ENCODE measurements at regions not wholly inside any gene's neighbourhood (a gene's known extent, or its start where the extent isn't known, plus 50 kb on each side); places are given as distances from the start of the nearest gene placed in this dataset.
"Not testable (repeated sequence)": the region's sequence is repeated elsewhere in the genome, so short reads cannot be mapped to it uniquely, and the experiment has no call there.

DNA sequence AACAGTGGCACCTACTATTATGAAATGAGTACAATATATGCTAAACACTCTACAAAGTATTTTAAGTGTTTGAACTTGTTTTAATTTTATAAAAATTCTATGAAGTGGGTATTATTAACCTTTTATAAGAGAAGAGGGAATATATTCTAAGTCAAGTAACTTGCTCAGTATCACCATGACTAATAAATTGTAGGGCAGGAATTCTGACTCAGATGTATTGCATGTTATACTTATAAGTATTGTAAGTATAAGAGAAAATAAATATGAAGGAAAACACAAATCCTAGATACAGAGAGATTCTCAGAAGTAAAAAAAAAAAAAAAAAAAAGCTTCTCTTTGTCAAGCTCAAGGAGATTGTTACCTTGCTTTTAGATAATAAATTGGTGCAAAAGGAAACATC lies 893.2 kb downstream of the SLC16A7 start:
- no peak for DNase-seq (ENCODE audit: low read depth, low spot score)

DNA sequence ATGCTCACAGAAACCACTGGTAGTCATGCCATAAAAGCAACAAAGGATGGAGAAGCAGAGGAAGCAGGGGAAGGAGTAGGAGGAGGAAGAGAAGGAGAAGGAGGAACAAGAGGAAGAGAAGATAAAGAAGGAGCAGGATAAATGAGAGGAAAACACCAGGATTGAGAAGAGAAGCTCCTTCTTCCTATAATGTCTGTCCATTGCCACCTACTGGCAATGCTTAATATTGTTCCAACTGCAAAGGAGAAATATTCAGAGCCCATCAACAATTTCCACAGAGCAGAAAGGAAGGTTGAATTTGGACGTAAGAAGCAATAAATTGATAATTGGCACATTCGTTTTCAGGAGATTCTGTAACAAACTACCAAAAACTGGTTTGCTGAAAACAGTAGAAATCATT lies 898.4 kb downstream of the SLC16A7 start:
- DNase-seq (ENCODE audit: low read depth, low spot score): peak; percentile 26

DNA sequence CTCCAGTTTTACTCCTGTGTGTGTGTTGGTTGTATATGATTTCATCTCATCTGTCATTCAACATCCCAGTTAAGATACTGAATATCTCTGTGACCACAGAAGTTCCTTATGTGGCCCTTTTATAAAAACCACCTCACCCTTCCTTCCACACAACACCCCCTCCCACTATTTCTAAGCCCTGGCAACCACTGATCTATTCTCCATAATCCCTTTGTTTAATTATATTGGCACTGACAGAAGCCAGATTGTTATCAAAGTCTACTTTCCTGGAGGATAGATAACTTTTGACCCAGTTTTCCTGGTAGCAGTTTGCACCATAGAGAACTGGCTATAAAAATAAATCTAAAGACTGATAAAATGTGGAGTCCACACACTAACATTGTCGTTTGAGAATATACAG lies 902.8 kb downstream of the SLC16A7 start:
- no peak for DNase-seq (ENCODE audit: low read depth, low spot score)

DNA sequence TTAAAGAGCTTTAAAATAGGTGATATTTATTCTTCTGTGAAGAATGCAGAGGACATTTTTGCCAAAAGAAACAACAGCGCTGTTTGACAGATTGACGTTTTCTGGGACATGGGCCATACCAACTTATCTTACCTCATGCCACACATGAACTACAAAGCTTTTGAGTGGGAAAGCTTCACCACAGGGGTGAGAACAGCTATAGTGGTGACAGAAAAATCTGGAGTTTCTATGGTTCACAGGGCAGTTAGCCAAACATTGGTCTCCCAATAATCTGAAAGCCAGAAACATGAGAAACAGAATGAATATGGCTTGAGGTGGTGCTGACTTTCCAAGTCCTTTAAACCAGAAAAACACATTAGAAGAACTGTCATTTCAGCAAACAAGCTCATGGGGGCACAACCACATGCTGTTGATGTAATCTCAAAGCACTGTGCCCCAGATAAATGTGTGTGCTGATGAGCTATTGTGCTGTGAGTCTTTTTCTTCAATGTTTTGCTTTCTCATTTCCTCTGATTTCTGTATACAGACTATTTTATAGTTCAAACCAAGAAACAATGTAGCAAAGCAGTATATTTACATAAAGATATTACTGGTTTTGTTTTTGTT lies 905.4 kb downstream of the SLC16A7 start:
- peak; percentile 1 for DNase-seq (ENCODE audit: low read depth, low spot score)

DNA sequence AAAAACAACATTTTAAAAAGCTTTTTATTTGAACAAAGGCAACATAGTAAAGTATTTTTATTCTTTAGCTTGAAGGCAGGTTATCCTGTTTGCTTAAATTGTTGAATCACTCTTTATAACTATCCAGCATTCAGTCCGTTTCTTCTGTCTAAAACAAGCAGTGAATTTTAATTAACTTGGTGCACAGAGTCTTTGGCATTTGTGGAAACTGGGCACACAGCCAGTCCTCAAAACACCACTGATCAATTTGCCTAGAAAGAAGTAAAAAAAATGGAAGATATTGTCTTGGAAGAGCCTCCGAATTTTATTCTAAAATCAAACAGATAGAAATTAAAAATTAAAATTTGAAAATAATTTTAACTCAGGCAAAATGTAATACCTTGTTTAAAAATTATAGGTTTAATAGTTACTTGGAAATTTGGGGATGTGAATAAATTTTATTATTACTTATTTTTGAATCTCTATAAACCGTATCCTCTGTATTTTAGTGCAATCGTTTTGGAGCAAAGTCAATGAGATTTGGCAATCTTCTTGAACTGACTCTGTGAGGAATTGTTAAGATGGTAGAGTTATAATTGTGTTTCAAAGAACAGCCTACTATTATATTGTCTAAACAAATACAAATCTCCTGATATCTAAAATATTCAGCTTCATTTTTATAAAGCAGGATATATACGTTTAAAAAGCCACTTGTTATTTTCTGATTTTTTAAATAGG lies 927.0 kb downstream of the SLC16A7 start:
- DNase-seq (ENCODE audit: low read depth, low spot score): no peak

DNA sequence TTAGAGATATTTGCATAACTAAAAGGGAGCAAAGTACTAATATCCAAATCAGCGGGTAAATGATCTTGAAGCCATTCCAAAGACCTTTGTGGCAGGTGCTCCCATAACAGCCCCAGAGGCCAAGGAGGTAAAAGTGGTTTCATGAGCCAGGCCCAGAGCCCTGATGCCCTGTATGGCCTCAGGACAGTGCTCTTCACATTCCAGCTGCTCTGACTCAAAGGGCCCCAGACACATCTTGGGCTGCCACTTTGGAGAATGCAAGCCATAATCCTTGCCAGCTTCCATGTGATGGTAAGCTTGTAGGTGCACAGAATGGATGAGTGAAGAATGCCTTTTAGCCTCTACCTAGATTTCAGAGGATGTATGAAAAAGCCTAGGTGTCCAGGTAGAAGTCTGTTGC lies 933.4 kb downstream of the SLC16A7 start:
- no peak for DNase-seq (ENCODE audit: low read depth, low spot score)

DNA sequence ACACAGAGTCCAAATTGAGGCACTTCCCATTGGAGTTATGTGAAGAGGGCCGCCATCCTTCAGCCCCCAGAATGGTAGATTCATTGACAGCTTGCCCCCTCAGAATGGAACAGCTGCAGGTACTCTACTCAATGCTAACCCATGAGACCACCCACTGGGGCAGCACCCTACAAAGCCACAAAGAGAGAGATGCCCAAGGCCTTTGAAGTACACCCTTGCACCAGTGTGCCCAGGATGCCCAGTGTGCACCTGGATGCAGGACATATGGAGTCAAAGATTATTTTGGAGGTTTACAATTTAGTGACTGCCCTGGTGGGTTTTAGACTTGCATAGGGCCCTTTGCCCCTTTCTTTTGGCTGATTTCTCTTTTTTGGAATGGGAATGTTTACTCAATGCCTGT lies 933.9 kb downstream of the SLC16A7 start:
- DNase-seq (ENCODE audit: low read depth, low spot score): no peak

DNA sequence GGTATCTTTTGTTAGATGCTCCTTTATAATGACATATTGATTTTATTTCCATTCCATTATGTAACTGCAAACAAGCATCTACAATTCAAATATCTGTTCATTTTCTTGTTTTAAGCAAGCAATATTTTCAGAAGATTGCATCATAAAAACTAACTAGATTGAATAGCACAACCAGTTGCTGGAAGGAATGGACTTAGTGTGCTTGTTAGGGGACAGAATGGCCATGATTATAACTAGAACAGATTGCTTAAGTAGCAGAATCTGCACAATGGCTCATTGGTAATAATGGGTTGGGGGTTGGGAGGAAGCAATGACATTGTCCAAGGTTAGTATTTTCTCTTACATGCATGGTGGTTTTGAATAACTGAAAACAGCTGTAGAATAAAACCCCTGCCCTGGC lies 939.5 kb downstream of the SLC16A7 start:
- no peak for DNase-seq (ENCODE audit: low read depth, low spot score)

DNA sequence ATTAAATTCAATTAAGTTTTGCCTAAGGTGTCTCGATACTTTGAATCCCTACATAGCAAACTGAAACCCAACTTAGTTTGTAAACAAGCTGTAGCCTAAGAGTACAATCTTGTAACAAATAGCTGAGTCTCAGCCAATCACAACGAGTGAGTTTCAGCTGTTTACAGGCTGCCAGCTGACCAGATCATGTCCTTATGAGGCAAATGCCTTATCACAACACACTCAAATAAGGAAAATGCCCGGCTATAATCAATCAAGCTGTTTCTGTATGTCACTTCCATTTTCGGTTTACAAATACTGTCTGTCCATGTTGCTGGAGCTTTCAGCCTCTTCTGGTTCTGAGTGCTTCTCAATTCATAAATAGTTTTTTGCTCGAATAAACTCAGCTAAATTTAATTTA lies 943.8 kb downstream of the SLC16A7 start:
- no peak for DNase-seq (ENCODE audit: low read depth, low spot score)

DNA sequence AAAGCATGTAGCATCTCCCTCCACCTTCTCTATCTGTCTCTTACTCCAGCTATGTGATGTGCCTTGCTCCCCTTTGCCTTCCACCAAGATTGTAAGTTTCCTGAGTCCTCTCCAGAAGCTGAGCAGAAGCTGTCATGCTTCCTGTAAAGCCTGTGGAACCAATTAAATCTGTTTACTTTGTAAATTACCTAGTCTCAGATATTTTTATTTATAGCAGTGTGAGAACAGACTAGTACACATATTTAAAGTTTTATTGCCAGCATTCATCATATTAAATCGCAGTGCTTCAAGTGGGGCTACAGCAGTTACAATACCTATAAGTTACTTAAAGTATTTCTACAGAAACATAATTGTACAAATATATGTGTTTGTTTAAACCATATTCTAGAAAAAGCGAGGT lies 973.1 kb downstream of the SLC16A7 start:
- DNase-seq (ENCODE audit: low read depth, low spot score): no peak

DNA sequence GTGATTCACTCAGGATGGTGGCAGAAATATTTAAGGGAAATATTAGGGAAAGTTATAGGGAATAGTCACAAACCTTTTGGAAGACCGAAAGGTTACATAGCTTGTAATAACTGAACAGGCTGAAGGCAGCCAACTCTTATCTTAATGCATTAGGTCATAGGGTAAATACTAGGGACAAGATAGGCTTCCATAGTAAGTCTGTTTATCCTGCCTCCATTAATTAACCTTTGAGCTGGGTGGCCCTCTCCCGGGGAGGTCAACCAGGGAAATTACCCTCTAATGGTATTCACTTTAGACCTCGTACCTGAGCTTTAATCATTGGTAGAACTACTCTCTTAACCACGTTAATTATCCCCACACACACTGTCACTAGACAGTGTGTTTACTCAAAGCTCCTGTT lies 981.8 kb downstream of the SLC16A7 start:
- DNase-seq (ENCODE audit: low read depth, low spot score): no peak

DNA sequence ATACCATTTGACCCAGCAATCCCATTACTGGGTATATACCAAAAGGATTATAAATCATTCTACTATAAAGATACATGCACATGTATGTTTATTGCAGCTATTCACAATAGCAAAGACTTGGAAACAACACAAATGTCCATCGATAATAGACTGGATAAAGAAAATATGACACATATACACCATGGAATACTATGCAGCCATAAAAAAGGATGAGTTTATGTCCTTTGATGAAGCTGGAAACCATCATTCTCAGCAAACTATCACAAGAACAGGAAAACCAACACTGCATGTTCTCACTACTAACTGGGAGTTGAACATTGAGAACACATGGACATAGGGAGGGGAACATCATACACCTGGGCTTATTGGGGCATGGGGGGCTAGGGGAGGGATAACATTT lies 991.8 kb downstream of the SLC16A7 start:
- DNase-seq (ENCODE audit: low read depth, low spot score): not testable (repeated sequence)

DNA sequence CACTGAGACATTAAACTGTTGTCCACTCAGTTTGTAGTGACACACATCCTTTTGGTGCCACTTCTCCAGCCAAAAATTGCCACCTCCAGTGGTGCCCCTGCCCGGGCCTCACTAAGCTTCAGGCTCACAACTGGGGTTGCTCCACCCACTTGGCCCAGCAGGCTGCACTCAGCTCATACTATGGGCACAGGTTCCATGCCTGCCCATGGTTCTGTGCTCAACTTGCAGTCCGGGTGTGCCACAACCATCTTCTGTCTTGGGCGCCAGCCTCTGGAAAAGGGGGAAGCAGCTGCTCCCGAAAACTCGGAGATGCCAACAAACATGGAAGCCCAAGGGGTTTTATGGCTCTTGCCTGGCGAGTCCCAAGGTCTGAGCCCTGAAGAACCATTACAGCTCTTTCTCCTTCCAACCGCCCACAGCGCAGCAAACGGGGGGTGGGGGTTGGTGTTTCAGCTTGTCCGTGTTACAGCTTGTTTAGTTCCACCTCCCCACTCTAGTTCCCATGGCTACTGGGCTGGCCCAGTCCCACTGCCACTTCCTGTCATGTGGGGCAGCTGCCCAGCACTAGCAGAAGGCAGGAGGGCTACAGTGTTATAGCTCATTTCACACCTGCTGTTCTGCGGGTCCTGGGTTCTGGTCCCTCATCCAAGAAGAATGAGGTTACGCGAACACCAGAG lies 998.3 kb downstream of the SLC16A7 start:
- no peak for DNase-seq (ENCODE audit: low read depth, low spot score)

DNA sequence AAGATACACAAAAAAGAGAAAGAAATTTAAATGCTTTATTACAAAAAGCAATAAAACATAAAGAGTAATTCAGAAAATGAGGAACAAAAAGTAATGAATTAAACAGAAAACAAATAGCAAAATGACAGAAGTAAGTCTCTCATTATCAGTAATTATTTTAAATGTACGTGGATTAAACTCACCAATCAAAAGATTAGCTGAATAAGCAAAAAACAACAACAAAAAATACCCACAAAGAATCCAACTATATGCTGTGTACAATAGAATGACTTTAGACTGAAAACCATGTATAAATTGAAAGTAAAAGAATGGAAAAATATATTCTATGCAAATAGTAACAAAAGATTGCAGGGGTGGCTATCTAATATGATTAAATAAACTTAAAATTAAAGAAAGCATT lies 1006.8 kb downstream of the SLC16A7 start:
- no peak for DNase-seq (ENCODE audit: low read depth, low spot score)

DNA sequence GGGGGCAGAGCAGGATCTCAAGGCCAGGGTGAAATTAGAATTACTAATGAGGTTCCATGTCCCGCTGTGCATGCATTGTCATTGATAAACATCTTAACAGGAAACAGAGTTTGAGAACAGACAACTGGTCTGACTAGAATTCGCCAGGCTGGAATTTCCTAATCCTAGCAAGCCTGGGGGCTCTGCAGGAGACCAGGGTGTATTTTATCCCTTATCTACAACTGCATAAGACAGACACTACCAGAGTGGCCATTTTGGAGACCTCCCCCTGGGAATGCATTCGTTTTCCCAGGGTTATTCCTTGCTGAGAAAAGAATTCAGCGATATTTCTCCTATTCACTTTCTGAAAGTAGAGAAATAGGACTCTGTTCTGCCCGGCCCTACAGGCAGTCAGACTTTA lies 1007.6 kb downstream of the SLC16A7 start:
- not testable (repeated sequence) for DNase-seq (ENCODE audit: low read depth, low spot score)

DNA sequence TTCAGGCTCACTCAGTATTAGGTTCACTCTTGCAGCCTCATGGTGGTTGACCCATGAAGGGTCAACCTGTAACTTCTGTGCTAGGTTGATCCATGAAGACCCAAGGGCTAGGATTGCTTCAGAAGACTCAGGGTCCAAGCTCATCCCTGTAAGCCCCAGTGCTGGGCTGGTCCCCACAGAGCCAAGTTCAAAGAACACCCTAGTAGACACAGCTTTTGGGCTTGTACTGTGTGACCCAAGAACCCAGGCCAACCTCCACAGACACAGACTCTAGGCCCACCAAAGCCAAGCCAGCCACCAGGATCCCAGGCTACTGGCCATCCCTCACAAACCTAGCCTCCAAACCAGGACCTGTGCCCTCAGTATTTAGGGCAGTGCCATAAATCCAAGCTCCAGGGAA lies 1020.6 kb downstream of the SLC16A7 start:
- no peak for DNase-seq (ENCODE audit: low read depth, low spot score)

DNA sequence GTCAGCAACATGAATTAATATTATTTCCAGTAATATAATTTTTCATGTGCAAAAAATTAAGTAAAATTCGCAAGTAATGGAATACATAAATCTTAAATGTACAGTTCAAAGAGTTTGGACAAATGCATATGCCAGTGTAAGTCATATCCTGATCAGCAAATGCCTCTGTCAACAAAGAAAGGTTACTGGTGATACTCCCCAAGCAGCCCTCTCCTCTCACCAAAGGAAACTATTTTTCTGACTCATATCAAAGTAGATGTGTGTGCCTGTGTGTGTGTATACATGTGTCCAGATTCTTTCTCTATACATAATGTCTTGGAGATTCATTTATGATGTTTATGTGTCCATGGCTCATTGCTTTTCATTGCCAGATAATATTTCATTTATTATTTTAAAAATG lies 1035.0 kb downstream of the SLC16A7 start:
- DNase-seq (ENCODE audit: low read depth, low spot score): no peak

DNA sequence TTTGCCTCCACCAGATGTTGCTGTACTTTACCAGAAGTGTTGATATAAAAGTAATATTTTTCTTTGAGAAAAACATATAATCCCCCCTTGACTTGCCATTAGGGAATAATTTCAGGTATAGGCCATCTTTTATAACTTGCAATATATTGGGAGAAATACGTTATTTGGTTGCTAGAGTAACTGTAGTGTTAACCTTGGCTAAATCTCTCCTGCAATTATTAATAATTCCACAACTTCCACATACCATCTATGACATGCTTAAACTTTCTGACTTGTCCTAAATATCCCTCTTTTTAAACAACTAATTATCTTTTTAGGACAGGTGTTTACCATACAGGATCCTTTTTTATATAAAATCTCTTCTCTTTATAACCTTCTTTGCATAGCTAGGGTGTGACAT lies 1048.2 kb downstream of the SLC16A7 start:
- DNase-seq (ENCODE audit: low read depth, low spot score): no peak

DNA sequence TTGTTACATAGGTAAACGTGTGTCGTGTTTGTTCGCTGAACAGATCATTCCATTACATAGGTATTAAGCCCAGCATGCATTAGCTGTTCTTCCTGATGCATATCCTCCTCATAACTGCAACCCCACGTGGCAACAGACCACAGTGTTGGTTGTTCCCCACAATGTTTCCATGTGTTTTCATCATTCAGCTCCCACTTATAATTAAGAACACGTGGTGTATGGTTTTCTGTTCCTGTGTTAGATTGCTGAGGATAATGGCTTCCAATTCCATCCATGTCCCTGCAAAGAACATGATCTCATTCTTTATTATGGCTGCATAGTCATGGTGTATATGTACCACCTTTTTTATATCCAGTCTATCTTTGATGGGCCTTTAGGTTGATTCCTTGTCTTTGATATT lies 1071.1 kb downstream of the SLC16A7 start:
- no peak for DNase-seq (ENCODE audit: low read depth, low spot score)

DNA sequence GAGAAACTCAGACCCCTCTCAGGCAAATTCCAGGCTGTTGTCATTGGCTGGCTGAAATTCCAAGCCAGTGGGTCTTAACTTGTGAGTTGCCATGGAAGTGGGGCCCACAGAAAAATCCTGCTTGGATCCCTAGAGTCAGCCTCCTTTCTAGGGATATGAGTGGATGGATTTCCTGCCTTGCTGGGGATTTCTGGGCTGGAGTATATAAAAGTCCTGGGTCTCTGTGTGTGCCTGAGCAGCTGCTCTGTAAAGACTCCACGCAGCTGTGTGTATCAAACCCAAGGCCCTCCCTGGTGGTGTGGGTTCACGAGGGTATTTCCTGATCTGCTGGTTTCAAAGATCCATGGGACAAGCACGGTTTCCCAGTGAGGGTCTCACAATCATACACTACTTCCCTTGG lies 1077.1 kb downstream of the SLC16A7 start:
- DNase-seq (ENCODE audit: low read depth, low spot score): no peak

DNA sequence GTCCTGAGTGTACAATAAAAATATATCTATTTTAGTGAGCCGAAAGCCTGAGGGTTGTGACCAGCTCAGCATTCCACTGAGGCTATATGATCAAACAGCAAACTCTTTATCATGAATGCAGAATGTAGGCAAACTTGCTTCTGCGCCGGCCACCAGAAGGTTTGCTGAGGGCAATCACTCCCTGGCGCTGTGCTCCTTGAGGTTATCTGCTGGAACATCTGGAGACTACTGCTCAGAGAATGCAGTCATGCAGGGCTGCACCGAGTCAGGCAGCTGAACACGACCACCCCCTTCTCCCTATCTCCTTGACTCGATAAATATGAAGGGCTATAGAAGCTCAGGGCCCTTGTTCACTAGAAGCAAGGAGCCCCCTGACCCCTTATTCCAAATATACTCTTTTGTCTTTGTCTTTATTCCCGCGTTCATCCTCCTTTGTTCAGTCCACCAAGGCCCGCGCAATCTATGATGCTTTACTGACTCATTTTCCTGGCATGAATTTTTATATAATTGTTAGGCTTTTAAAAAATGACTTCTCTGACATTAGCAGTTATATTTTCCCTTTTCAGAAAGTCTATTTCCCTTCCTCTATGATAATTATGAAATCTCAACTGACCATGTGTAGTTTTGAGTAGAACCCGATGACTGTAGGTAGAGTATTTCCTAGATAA lies 1089.3 kb downstream of the SLC16A7 start:
- DNase-seq (ENCODE audit: low read depth, low spot score): no peak

DNA sequence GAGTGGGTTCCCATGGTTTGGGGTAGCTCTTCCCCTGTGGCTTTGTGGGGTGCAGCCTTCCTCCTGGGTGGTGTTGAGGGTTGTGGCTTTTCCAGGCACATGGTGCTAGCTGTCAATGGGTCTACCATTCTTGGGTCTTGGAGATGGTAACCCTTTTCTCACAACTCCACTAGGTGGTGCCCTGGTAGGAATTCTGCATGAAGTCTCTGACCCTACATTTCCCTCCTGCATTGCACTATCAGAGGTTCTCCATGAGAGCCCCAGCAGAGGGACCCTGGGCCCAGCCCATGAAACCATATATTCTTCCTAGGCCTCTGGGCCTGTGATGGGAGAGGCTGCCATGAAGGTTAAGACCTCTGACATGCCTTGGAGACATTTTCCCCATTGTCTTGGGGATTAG lies 1093.3 kb downstream of the SLC16A7 start:
- no peak for DNase-seq (ENCODE audit: low read depth, low spot score)
